RWPE1 (cell line): ENCODE measurements at regions not wholly inside any gene's neighbourhood (a gene's known extent, or its start where the extent isn't known, plus 50 kb on each side); places are given as distances from the start of the nearest gene placed in this dataset.
A peak's percentile ranks its signal among the peaks of the same experiment; 100 is the strongest.

ENCODE experiments used
- CTCF ChIA-PET: fragments of 350-600 bp; sonication (Branson Sonifier 250); formaldehyde crosslinking; extraction: SDS; loops from one replicate; lab custom pipeline; 2021; lab: Yijun Ruan, JAX
- POLR2A ChIA-PET: fragments of 400-600 bp; formaldehyde crosslinking; extraction: SDS; loops from one replicate; lab custom pipeline; 2020; ENCODE audit warnings: antibody characterized with exemption; ENCODE audit not compliant: low non-redundant PET; lab: Yijun Ruan, JAX
- DNase-seq: peaks from one replicate; pipeline ENCODE4 v3.0.0; 2012; ENCODE audit warnings: low spot score
- H3K27ac ChIP-seq: fragments of 450-650 bp; 2 replicates; pipeline ENCODE4 v1.5.1; 2017
- CTCF ChIP-seq: fragments of 450-650 bp; conservative IDR thresholded peaks from 2 replicates; pipeline ENCODE4 v1.5.1; 2017; ENCODE audit warnings: low read depth, mild to moderate bottlenecking

- CTCF ChIA-PET, result interaction anchor here (0.6 kb wide), 1 partner anchor 563 kb away, joined by 3 read pairs; no protein-coding TSS in a partner anchor
- POLR2A ChIA-PET, result no interaction called here
- no peak for TF ChIP-seq CTCF
- no peak overlapping the region for H3K27ac ChIP-seq
- no peak for DNase-seq
Measured at GRCh38 chr5:74070766-74071165, 444.8 kb downstream of the ARHGEF28 start.

- TF ChIP-seq CTCF, result no peak
- no peak overlapping the region for H3K27ac ChIP-seq
- ChIA-PET CTCF (no interaction called here), POLR2A (no interaction called here)
- no peak for DNase-seq
Measured at GRCh38 chr5:74069741-74070140, 443.7 kb downstream of the ARHGEF28 start.

DNA sequence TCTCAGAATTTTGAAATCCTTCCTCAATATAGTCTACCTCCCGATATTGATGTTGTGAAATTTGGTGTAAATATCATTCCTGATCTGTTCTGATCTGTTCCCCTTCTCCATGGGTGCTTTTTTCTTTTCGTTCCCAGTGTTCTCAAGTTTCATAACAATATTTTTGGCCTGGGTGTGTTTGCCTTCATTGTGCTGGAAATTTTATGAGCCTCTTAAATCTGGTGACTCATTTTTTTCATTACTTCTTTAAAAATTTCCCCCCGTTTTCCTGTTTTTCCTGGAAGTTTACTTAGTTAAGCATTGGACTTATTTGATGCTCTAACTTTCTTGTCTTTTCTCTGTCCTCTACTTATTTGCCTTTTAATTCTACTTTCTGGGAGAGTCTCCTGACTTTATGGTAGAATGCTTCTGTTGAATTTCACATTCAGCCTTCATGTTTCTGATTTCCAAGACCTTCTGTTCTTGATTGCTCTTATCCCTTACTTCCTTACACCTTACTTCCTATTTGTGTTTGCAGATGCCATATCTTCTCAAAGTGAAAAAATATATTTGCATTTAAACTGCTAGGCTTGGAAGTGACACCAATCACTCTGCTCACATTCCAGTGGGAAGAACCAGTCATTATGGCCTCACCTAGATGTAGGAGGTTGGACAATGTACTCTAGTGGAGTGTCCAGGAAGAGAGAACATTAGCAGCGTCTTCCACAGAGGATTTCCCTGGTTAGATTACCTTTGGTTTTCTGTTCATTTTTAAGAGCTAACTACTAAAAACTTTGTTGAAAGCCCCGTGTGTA, 441.9 kb downstream of the ARHGEF28 start:
- ChIA-PET POLR2A (no interaction called here), CTCF (no interaction called here)
- no peak for TF ChIP-seq CTCF
- DNase-seq, result peak; percentile 73
- H3K27ac ChIP-seq, result peak overlapping the region; percentile 79

DNA sequence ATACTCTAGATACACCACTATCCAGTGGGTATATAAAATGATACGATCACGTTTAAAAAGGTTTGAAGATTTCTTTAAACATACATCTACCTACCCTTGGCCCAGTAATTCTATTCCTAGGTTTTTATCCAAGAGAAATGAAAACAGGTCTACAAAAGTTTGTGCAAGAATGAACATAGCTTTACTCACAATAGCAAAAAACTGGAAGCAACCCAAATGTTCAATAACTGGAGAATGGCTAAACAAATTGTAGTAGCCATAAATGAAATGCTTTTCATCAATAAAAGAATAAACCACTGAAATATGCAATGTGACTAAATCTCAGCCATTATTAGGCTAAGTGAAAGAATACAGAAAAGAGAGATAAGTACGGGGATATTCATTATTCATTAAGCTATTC, 438.9 kb downstream of the ARHGEF28 start:
- POLR2A ChIA-PET, result no interaction called here

GRCh38 chr5:74064225-74064624, 438.2 kb downstream of the ARHGEF28 start:
- POLR2A ChIA-PET, result no interaction called here
- CTCF ChIA-PET, result no interaction called here
- H3K27ac ChIP-seq, result no peak overlapping the region
- no peak for TF ChIP-seq CTCF
- no peak for DNase-seq

More for the DNA sequence above, 438.9 kb downstream of the ARHGEF28 start:
- H3K27ac ChIP-seq, result no peak overlapping the region
- DNase-seq, result no peak
- CTCF ChIA-PET, result no interaction called here
- TF ChIP-seq CTCF, result no peak

DNA sequence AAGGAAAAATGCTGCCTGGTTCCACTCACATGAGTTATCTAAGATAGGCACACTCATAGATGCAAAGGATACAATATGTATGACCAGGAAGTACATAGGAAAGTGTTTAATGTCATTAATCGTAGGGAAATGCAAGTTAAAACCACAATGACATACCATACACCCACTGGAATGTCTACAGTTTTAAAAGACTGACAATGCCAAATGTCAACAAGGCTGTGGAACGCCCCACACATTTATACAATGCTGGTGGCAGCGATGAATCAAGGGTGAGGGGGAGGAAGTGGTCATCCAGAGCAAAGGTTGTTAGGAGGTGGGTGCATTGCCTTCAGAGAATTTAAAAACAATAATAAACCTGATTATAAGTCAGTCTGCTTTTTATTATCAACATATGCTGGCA, 437.8 kb downstream of the ARHGEF28 start:
- CTCF ChIA-PET, result no interaction called here

More for the DNA sequence above, 437.8 kb downstream of the ARHGEF28 start:
- no peak for TF ChIP-seq CTCF
- DNase-seq, result peak; percentile 57
- POLR2A ChIA-PET, result no interaction called here
- no peak overlapping the region for H3K27ac ChIP-seq
